ENCODE measurements at regions not wholly inside any gene's neighbourhood (a gene's known extent, or its start where the extent isn't known, plus 50 kb on each side); places are given as distances from the start of the nearest gene placed in this dataset.

DNA sequence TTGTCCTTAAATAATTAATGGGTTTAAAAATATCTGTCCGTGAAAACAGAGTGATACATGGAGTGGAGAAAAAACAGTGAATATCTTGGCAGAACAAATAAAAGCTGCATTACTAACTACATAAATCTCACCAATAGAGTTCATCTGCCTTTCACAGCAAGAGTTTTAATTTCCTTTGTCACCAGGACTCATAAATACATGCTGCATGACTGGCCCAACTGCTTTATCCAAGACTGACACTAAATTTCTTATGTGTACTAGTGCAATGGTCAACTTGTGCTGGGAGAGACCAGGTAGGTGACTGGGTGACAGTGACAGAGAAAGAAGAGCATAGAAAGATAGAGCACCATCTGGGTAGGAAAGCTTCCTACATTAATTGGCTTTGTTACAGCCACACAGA is 402.8 kb downstream of the RAD51AP2 start:
- no peaks in the 10 kb centered on the region for H3K79me2 ChIP-seq (ENCODE audit: insufficient read depth, low read length)
- Mint-ChIP-seq H3K27ac (no peak overlapping the region), H3K4me1 (no peaks in the 10 kb centered on the region), H3K27me3 (ENCODE audit: low read depth) (no peaks in the 10 kb centered on the region; the same call in 1 of the 2 replicates), H3K9me3 (no peaks in the 10 kb centered on the region), H3K36me3 (ENCODE audit: insufficient read depth in 1 of 3, low read depth in 3 of 3) (no peaks in the 10 kb centered on the region), H3K4me3 (no peak overlapping the region)
- no peak overlapping the region for H3K27ac ChIP-seq (ENCODE audit: insufficient read length, low read depth, low read length)
- H4K8ac ChIP-seq (replicated peaks; ENCODE audit: insufficient read length, low read depth, low read length): no peak overlapping the region
- WGBS (ENCODE audit: extremely low coverage, insufficient read length, low lambda C conversion rate): no CpG with 5 or more reads among the region's 1 CpG
- H3K4ac ChIP-seq (ENCODE audit: low read depth, low read length): no peak overlapping the region
- H4K5ac ChIP-seq (ENCODE audit: insufficient read length, low read depth, low read length): no peak overlapping the region
- H2BK15ac ChIP-seq (ENCODE audit: low read depth, low read length): no peak overlapping the region
- H2AK5ac ChIP-seq (ENCODE audit: insufficient read length, low read length): no peak overlapping the region
- no peak overlapping the region for H2BK5ac ChIP-seq (ENCODE audit: insufficient read length, low read length)
- H3K4me2 ChIP-seq (ENCODE audit: insufficient read depth, insufficient read length, low read length): no peak overlapping the region
- no peak overlapping the region for H2BK12ac ChIP-seq (ENCODE audit: insufficient read length, low read depth, low read length)
- no peaks in the 10 kb centered on the region for H3K4me1 ChIP-seq (ENCODE audit: insufficient read depth, low read length)
- H3K14ac ChIP-seq (ENCODE audit: insufficient read depth, low read length): no peak overlapping the region
- H2AFZ ChIP-seq (ENCODE audit: low read length): no peak overlapping the region
- H4K91ac ChIP-seq (ENCODE audit: insufficient read length, low read depth, low read length): no peak overlapping the region
- H3K27me3 ChIP-seq (ENCODE audit: insufficient read depth, low read length): no peaks in the 10 kb centered on the region
- H3K18ac ChIP-seq (ENCODE audit: insufficient read length, low read depth, low read length): no peak overlapping the region
- H3K56ac ChIP-seq (ENCODE audit: insufficient read length, low read depth, low read length): no peak overlapping the region
- no peak overlapping the region for H3T11ph ChIP-seq (ENCODE audit: low read length)
- no peak overlapping the region for H3K23ac ChIP-seq (ENCODE audit: insufficient read length, low read depth, low read length)
- TF ChIP-seq, protein P1, sequence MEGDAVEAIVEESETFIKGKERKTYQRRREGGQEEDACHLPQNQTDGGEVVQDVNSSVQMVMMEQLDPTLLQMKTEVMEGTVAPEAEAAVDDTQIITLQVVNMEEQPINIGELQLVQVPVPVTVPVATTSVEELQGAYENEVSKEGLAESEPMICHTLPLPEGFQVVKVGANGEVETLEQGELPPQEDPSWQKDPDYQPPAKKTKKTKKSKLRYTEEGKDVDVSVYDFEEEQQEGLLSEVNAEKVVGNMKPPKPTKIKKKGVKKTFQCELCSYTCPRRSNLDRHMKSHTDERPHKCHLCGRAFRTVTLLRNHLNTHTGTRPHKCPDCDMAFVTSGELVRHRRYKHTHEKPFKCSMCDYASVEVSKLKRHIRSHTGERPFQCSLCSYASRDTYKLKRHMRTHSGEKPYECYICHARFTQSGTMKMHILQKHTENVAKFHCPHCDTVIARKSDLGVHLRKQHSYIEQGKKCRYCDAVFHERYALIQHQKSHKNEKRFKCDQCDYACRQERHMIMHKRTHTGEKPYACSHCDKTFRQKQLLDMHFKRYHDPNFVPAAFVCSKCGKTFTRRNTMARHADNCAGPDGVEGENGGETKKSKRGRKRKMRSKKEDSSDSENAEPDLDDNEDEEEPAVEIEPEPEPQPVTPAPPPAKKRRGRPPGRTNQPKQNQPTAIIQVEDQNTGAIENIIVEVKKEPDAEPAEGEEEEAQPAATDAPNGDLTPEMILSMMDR (conservative IDR thresholded peaks at IDR 0.05): no peak
- H3K79me1 ChIP-seq (ENCODE audit: insufficient read depth, low read depth, low read length, poor library complexity, severe bottlenecking): no peaks in the 10 kb centered on the region
- H2BK120ac ChIP-seq (ENCODE audit: low read depth, low read length, poor library complexity, severe bottlenecking): no peak overlapping the region
- no peak overlapping the region for H2BK20ac ChIP-seq (ENCODE audit: low read depth, low read length, poor library complexity, severe bottlenecking)
- no peaks in the 10 kb centered on the region for H3K23me2 ChIP-seq (ENCODE audit: insufficient read length, low read depth, low read length, poor library complexity, severe bottlenecking)
- no peaks in the 10 kb centered on the region for H4K20me1 ChIP-seq (ENCODE audit: control insufficient read depth, insufficient read depth, insufficient read length)
- no peak for DNase-seq
- H3K9me3 ChIP-seq (ENCODE audit: control insufficient read depth, low read depth, low read length): no peaks in the 10 kb centered on the region
- no peak overlapping the region for H3K9ac ChIP-seq (ENCODE audit: extremely low read depth, insufficient read length, low read length)

Measured in H9 (cell line).